NCI-H748 (cell line): ENCODE measurements at regions not wholly inside any gene's neighbourhood (a gene's known extent, or its start where the extent isn't known, plus 50 kb on each side); places are given as distances from the start of the nearest gene placed in this dataset.

Experiments
- DNase-seq: peaks from one replicate; lab custom pipeline; 2025; ENCODE audit not compliant: unreplicated experiment; lab: John Stamatoyannopoulos, UW

DNA sequence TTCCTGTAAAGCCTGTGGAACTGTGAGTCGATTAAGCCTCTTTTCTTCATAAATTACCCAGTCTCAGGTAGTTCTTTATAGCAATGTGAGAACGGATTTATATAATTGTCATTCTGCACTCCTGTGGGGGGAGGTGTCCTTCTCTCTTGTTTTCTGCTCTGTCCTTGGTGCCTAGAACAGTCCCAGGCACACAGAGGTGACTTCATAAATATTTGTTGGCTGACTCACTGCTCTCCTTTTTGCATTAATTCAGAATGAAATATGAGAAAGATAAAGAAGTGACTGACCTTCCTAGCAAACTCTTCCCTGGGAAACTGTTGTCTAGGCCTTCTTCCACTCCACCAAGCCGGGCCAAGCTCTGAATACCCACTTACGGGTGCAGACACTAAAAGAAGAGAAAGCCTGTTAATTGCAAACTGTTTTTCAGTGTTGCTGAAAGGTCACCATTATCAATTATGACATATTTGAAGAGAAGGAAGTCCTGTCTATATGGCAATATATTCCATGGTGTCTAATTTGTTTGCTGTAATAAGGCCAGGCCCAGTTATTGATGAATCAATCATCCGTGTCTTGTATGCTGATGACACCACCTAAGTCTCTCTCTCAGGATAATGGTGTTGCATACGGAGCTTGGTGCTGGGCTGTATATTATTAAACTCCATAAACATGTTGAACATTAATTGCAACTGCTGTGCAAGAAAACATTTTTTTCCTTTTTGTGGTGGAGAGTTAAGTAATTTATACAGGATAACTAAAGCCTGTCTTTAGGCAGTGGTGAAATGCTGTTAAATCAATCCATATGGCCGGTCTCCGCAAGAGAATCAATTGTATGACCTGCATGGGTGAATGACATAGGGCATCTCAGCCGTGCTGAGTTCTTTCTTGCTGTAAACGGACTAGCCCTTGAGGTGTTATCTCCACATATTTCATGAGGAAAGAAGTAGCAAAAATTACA is 567.5 kb downstream of the SLC4A3 start:
- DNase-seq = no peak

- DNase-seq = no peak
These were observed 571.5 kb downstream of the SLC4A3 start for GRCh38 chr2:220198896-220199295.

DNA sequence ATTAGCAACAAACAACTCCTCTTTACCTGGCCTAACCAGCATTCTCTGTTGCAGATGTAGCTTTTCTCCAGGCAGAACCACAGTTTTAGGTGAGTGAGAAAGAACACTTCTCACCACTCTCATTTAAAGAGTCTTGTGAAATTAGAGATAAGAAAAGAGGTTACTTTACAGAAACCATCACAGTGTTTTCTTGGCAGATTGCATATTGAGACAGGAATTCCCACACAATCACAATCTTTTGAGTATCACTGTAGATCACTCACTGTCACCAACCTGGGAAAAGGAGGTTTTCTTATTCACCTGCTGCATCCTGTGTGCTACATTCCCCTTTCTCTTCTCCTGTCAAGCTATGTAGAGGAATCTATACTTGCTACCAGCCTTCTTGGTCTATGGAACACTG is 574.6 kb downstream of the SLC4A3 start:
- DNase-seq = no peak

GRCh38 chr2:220209093-220209492 is 581.7 kb downstream of the SLC4A3 start:
- no peak for DNase-seq

DNA sequence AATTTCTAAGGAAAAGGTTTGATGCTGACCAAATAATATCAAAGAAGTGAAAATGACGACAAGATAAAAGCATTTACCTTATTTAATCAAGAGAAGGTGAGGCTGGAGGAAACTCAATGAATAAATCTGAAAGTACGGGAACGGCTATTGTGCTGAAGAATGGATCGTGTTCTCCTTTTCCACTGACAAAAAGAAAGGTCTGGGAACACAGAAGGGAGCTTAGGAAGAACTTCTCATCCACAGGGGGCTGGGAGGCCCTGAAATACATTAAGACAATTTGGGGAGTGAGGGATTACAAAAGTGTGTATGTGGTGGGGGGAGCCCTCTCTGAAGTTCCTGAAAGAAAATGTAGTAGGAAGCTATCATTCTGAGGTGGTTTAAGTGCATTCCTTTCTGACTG is 582.3 kb downstream of the SLC4A3 start:
- DNase-seq = no peak

DNA sequence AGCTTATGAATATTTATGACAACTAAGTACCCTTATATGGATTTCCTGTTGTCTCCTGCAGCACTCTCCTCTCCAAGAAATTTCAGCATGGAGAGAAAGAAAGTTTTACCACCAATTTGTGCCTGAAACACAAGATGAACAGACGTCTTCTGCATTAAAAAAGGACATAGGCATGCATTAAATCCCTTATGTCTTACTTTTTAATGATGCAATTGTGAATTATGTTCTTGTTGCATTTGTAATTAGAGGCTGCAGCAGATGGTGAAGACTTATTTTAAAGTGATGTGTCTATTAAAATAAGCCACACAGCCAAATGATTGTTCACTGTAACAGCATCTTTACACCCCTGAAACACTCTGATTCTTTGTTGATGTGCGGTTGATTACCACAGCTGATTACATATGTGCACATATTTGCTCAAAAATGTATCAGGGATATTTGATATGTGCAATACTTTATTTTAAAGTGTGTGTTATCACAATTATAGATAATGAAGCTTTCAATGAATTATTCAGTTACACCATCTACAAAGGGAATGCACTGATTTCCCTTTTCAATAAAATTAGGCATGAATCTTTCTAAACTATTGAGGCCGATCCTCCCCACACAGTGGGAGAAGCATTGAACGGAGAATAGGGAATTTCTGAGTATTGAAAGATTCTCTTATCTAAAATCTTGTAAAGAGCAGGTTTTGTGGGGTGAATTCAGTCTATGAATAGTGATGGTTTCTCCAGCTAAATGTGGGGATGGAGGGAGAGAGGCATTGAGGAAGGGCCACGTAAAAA is 585.1 kb downstream of the SLC4A3 start:
- DNase-seq = no peak

- DNase-seq = peak; percentile 36
These were observed 588.4 kb downstream of the SLC4A3 start for GRCh38 chr2:220215785-220216184.

DNA sequence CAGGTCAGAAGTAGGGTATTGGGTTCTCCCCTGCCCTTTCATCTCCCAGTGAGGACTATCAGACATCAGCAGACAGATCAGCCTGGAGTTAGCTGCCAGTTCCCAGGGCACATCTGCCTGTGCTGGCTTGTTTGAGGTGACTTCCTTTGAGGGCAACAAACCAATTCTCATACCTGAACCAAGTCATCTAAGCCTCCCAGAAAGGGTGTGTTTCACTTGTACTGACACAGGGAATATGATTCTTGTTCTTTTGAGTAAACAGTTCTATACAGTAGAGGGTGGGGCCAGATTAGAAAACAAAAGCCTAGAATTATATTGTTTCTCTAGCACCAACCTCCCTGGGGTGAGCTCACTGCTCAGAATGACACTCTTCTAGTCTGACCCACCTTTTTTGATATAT is 591.9 kb downstream of the SLC4A3 start:
- peak; percentile 86 for DNase-seq

DNA sequence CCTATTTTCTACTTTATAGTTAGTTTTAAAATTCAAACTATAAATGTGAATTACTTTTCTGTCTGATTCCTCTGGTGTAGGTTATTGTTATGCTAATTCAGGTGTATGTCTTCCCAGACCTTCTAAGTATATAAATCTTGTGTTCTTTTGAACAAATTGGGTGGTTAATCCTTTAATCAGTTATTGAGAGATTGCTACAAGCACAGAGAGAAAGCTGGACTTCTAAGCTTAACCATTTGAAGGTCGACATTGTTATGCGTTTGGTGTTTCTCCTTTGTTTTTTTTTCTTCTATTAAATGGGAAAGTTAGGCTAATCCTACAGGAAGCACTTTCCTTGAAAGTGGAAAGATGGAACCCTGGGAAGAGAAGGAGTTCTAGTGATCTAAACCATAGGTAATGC is 592.6 kb downstream of the SLC4A3 start:
- no peak for DNase-seq

- DNase-seq = no peak
These were observed 594.6 kb downstream of the SLC4A3 start for GRCh38 chr2:220221992-220222391.

DNA sequence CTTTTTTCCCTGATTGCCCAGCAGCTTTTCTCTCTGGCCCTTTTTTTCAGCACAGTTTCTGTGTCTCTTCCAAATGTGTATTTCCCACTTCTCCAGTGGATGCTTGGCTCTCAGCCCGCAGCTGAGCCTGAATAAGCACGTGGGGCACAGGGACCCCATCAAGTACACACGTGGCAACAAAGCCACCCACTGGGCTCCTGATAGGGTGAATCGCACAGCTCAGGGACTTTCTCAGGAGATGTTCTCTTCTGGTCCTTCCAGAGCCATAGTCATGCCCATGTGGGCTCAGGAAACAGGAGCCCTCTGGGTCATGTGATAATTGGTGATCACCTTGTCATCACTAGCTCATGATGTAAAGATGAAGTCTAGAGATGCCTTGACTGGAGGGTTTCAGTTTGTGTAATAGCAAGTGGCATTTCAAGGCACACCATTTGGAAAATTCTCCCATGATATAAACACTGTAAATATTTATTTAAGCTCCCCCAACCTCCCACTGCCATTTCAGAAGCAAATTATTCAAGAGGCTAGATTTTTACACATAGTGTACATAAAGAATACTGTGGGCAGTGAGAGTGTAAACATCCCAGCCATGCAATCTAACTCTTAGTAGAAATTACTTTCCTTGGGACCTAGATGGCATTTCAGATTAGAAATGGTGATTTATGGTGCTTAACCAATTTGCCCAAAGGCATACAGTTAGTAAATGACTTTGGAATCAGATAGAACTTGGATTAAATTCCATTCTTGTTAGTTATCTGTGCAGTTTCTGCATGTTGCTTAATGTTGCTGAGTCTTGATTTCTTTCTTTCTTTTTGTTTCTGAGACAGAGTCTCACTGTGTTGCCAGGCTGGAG is 597.5 kb downstream of the SLC4A3 start:
- peak; percentile 19 for DNase-seq

GRCh38 chr2:220226076-220226475 is 598.6 kb downstream of the SLC4A3 start:
- DNase-seq = no peak

DNA sequence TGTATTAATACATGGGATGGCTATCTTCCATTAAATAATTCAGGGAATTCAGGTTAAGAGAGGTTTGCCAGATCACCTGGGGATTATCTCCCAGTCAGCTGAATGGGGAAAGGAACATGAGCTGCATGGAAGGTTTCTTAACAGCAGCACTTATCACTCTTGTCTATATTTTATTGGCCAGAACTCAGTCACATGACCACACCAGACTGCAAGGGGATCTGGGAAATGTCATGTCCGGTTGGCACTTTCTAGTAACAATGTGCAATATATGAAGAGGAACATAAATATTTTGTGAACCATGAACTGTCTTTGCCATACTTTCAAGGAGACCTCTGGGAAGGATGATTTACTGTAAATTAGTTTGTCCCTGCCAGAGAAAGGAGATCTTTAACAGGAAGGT is 599.1 kb downstream of the SLC4A3 start:
- no peak for DNase-seq

- DNase-seq = no peak
These were observed 600.0 kb downstream of the SLC4A3 start for GRCh38 chr2:220227266-220227920.

- peak; percentile 74 for DNase-seq
These were observed 601.0 kb downstream of the SLC4A3 start for GRCh38 chr2:220228310-220229006.

DNA sequence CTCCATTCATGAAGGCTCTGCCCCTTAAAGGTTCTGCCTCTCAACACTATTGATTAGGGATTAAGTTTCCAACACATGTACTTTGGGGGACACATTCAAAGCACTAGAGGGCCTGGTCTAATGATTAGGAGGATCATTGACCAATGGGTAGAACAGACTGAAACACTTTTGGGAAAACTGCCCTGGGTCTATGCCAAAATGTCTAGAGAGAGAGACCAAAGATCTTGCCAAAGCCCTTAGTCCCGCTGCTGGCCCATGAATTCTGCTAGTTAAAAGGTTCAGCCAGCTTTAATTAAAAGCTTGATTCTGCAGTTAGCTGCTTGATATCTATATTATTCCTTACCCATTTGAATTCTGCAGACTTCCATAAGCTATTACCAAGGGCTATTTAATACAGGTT is 613.2 kb downstream of the SLC4A3 start:
- DNase-seq = no peak

- no peak for DNase-seq
These were observed 614.0 kb downstream of the SLC4A3 start for GRCh38 chr2:220241423-220241822.

- DNase-seq = no peak
These were observed 616.1 kb downstream of the SLC4A3 start for GRCh38 chr2:220243571-220243970.

DNA sequence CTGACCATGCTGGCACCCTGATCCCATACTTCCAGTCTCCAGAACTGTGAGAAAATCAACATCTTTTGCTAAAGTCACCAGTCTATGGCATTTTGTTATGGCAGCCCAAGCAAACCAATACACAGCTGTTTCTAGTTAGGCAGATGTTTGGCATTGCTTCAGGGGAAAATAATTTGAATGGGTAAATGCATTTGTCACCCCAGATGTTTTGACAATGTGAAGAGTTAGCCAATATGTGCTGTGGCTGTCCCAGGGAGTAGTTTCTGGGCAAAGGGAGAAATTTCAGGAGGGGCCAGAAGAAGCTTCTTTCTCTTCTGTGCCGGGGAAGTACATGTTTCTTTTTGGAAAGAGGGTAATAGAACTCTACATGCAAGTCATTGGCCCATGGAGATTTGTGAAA is 619.0 kb downstream of the SLC4A3 start:
- no peak for DNase-seq
